Muscle of back (tissue), 3 donors: ENCODE measurements at regions not wholly inside any gene's neighbourhood (a gene's known extent, or its start where the extent isn't known, plus 50 kb on each side); places are given as distances from the start of the nearest gene placed in this dataset.

Experiments
- DNase-seq, 3 donors: peaks; one replicate each; pipeline versions ENCODE4 v3.0.0 to v3.0.0-alpha.2; 2013

GRCh38 chrX:10047631-10048030 is 80.5 kb downstream of the CLDN34 start:
- DNase-seq = peak in 1 of 3 donors; percentile 35

DNA sequence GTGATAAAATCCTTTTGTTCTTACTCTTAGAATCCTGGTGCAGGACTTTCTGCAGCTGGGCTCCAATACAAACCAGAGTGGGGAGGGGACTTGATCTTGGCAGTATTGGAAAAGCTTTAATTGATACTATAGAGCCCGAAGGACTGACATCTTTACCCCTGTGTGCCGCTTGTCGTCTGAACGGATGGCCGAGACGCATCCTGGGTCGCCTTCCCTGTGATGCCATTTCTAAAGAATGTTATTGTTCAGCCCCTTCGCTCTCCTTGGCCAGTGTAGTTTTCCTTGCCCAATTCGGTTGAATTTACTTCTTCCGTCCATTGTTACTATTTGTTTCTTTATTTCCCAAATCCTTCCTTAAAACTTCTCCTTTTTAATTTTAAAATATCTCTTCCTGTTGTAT is 80.9 kb downstream of the CLDN34 start:
- peak in 1 of 3 donors; percentile 27 for DNase-seq

- DNase-seq = peak in 1 of 3 donors; percentile 58
Observed at GRCh38 chrX:10048707-10049106, 81.5 kb downstream of the CLDN34 start.

DNA sequence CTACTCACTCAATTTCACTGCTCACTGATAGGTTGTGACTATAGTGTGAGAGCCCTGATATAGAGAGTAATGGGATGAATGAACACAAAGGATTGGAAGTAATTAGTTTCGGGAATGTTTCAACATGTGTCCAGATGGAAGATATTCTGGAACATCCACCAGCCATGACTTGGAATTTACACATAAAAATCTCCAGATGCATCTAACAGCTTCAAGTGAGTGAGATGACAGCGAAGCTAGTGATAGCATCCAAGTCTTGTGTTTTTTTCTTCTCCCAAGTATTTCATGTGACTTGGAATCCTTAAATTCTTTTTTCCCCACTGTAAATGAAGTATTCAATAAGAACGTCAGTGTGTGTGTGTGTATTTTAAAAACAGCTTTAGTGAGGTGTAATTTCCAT is 82.1 kb downstream of the CLDN34 start:
- DNase-seq = peak; percentile 55 to 77 (median 69)

DNA sequence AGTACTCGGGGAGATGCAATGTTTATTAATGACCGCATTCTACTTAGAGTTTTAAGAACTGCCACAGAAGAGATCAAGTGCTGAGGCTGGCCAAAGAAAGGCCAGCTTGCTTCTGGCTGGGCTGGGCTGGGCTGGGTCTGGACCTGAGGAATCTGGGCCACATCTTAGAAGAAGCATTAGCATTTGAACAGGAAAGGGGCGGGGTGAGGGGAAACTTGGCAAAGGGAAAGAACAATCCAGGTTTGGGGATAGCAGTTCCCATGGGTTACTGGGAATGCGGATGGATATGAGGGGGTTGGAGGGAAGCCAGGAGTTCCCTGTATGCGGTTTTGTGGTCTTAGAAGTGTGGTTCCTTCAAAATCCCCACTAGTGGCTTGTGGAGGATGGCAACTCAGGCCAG is 83.3 kb downstream of the CLDN34 start:
- peak in 1 of 3 donors; percentile 47 for DNase-seq

GRCh38 chrX:10051866-10052480 is 84.8 kb downstream of the CLDN34 start:
- no peak for DNase-seq

- DNase-seq = no peak
Observed at GRCh38 chrX:10052906-10053625, 85.9 kb downstream of the CLDN34 start.

GRCh38 chrX:10054396-10054795 is 87.2 kb downstream of the CLDN34 start:
- no peak for DNase-seq

DNA sequence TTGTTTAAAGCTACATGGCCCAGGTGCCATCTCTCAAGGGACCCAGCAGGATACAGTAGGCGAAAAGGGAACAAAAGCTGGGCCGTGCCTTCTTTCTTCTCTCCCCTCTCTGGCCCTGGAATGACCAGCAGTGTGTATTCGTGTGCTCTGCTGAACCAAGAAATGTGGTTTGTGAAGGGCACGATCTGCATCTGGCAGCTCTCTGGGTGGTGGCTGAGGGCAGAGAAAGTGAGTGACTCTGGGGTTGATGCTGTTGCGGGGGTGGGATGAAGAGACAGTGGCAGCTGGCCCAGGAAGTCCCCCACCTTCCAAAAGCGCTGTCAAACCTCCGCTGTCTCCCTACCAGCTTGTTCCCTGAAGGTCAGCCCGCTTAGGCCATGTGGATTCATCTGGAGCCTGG is 88.3 kb downstream of the CLDN34 start:
- no peak for DNase-seq

DNA sequence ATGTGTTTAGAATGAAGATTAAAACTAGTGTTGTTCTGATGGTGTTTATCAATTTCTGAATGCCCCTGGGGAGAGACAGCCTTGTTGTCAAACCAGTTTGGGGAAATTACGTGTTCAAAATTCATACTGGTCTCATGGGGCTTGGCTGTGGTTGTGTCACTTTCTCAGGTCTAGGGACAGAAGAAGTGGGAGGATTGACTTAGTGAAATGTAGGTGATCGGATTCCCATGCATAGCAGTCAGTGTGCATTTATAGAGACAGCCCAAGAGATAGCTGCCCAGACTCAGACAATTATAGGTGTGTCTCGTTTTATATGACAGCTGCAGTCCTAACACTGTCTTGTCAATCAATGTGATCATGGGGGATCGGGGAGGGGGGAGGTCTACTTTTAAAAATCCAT is 94.4 kb upstream of the CLCN4 start:
- no peak for DNase-seq

GRCh38 chrX:10062980-10063379 is 93.8 kb upstream of the CLCN4 start:
- no peak for DNase-seq

DNA sequence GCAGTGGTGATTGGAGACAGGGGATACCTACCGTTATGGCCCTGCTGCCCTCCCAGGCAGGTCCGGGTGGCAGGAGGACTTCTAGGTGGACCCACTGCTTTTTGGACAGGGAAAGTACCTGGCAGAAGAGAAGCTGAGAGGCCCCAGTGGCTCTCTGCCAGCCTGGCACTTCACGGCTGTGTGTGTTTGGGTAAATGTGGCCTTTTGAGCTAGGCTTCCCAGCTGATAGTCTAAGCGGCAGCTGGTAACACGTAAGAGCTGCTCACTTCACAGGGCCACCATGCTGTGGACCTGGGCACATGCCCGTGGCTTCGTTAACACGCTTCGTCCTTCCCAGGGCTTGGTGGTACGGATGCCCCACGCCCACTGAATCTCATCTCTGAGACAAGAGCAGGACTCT is 92.0 kb upstream of the CLCN4 start:
- DNase-seq = no peak

GRCh38 chrX:10070714-10071436 is 85.9 kb upstream of the CLCN4 start:
- no peak for DNase-seq

- peak in 1 of 3 donors; percentile 30 for DNase-seq
Observed at GRCh38 chrX:10071451-10072144, 85.2 kb upstream of the CLCN4 start.

GRCh38 chrX:10072786-10073568 is 83.8 kb upstream of the CLCN4 start:
- DNase-seq = no peak

DNA sequence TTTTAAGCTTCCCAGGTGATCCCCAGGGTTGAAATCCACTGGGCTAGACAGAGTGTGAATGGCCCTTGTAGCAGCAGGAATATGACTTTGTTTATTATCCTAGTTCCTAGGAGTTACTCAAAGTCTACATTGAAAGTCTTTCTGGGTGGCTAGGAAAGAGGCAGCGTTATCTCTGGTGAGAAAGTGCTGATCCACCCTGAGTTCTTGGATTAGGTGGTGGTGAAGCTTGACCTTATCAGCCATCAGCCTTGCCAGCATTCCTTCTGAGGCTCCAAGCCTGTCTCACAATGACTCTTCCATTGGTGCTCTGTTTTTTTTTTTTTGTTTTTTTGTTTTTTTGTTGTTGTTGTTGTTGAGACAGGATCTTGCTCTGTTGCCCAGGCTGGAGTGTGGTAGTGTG is 83.1 kb upstream of the CLCN4 start:
- no peak for DNase-seq

GRCh38 chrX:10074241-10074941 is 82.4 kb upstream of the CLCN4 start:
- DNase-seq = no peak

GRCh38 chrX:10076765-10077164 is 80.0 kb upstream of the CLCN4 start:
- no peak for DNase-seq

GRCh38 chrX:10077425-10078188 is 79.2 kb upstream of the CLCN4 start:
- DNase-seq = no peak

GRCh38 chrX:10078266-10078665 is 78.5 kb upstream of the CLCN4 start:
- DNase-seq = no peak
